Activated CD4-positive, alpha-beta T cell treated with anti-CD3 and anti-CD28 coated beads, Interleukin-2, amount 50 U/mL, for 24 hours (primary cell): ENCODE measurements at regions not wholly inside any gene's neighbourhood (a gene's known extent, or its start where the extent isn't known, plus 50 kb on each side); places are given as distances from the start of the nearest gene placed in this dataset.
"Not testable (repeated sequence)": the region's sequence is repeated elsewhere in the genome, so short reads cannot be mapped to it uniquely, and the experiment has no call there.

Source experiments
- DNase-seq, 2 donors: peaks; one replicate each; pipeline ENCODE4 v3.0.0-alpha.2; 2020; ENCODE audit warnings: low read depth in 1 of 2, low spot score in 1 of 2

DNA sequence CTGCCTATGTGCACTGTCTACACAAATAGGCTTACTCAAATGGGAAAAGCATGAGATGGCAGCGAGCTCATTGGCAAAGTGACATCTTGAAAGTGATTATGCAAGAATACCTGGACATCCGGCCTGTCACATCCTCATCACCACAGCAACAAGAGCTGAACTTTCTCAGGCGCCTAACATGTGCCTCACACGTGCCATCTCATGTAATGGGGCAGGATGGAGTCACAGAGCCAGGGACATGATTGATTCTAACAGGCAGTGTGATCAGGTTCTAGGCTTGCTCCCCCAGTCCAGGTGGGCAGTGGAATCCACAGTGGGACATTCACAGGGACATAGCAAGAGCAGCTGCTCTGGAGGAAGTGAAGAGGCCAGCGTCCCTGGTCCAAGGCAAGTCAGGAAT, 192.3 kb upstream of the SSTR4 start:
- DNase-seq = no peak

DNA sequence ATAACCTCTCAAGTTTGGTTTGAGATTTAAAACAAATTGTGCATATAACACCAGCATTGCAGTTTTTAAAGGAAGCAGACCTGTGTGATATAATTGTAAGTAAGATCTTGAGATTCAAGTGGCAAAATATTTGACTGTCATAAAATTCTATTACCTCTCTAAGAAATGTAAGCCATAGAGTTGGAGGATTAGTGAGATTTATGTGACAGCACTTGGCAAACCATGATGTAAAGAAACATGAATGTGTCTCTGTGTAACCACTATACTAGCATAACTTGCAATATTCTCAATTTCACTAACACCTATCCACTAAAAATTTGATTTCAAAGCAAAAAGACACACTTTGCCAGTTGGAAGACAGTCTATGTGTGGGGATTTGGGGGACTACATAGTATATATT, 190.2 kb upstream of the SSTR4 start:
- no peak for DNase-seq

DNA sequence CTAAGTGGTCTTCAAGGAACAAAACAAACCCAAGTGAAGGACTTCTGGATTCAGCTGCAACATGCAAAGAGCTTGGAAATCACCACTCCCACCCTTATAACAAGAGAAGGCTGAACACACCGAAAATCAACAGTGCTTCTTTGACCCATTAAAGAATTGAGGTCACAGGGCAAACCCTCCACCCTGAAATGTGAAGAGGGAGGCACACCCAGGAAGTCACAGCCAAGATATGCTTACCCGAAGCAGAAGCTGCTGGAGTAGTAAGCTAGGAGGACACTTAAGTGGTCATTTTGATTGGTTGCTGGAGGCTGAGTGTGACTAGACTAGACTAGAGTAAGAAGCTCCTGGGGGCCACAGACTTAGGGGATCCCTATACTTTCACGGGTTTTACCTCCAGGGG, 188.2 kb upstream of the SSTR4 start:
- DNase-seq = no peak

DNA sequence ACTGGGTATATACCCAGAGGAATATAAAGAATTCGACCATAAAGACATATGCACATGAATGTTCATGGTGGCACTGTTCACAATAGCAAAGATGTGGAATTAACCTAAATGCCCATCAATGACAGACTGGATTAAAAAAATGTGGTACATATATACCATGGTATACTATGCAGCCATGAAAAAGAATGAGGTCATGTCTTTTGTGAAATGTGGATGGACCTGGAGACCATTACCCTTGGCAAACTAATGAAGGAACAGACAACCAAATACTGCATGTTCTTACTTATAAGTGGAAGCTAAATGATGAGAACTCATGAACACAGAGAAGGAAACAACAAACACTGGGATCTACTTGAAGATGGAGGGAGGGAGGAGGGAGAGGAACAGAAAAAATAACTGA, 186.7 kb upstream of the SSTR4 start:
- DNase-seq = no peak

DNA sequence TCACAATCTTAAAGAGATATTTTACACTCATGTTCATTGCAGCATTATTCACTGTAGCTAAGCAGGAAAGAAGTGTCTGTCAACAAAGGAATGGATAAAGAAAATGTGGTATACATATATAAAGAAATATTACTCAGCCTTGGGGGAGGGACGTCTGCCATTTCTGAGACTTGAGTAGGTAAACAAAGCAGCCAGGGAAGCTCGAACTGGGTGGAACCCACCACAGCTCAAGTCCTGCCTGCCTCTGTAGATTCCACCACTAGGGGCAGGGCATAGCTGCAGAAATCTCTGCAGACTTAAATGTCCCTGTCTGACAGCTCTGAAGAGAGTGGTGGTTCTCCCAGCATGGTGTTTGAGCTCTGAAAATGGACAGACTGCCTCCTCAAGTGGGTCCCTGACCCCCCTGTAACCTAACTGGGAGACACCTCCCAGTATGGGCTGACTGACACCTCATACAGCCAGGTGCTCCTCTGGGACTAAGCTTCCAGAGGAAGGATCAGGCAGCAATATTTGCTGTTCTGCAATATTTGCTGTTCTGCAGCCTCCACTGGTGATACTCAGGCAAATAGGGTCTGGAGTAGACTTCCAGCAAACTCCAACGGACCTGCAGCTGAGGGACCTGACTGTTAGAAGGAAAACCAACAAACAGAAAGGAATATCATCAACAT, 183.3 kb upstream of the SSTR4 start:
- DNase-seq = not testable (repeated sequence)

DNA sequence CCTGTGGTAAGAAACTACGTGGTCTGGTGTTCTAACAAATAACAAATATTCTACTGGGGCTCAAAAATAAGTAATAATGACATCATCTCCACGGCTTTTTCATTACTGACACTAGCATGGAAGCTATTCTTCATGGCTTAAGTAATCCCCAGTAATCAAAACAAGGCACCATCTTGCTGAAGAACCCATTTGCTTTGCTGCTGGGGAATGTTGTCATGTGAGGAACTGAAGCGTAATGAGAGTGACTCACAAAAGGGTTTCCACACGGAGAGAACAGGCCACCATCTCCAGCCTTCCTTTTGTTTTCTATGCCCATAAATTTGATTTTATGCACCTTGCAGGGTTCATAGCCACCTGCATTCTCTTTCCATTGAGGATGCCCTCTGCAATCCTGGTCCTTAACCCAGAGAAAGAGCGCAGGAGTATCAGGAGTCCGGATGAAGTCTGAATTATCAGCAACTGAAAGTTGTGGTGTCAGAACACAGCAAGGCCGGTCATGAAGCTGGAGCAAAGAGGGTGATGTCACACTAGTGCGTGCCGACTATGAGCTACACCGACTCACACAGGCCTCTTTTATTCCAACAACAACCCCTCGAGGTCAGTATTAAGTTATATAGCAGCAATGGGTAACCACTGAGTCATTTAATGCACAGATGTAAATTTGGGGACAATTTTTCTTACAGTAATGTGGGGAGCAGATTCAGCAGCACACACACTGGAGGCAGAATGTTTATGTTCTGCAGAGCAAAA, 173.7 kb upstream of the SSTR4 start:
- no peak for DNase-seq

DNA sequence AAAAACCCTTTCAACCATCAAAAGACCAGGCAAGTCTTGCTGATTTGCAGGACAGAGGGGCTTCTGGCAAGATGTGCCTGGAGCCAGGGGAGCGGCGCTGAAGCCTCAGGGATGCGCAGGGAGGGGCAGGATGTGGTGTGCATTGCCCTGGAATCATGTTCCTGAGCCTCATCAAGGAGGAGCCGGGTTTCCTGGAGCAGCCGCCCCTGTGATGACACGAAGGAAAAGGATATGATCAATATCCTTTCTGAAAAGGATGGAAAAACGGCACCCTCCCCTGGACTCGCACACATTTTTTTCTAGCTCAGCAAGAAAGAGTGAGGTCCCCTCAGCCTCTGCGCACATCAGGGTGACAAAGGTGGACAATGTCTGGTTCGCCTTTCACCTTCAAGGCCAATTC, 173.1 kb upstream of the SSTR4 start:
- DNase-seq = no peak

DNA sequence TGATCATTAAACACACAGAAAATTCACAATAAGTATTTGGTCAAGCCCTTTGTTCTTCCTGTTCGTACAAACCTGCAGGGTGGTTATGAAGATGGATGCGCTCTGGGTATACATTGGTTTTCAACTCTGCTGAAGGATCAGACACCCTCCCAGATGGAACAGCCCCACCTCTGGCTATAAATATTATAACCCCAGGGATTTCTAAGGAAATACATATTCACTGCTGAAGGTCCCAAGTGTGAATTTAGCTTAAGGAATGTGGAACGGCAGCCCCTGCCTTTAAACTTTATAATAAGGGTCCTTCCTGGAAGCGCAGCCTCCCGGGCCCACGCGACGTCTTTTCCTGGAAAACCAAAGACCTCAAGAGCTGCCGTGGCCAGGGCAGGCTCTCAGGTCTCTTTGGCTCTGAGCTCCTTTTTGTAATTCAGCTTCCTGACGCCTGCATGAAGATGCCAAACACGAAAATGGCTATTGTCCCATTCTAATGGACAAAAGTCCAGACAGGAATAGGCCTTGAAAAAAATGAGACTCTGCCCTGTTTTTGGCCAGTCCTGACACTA, 172.4 kb upstream of the SSTR4 start:
- DNase-seq = no peak

DNA sequence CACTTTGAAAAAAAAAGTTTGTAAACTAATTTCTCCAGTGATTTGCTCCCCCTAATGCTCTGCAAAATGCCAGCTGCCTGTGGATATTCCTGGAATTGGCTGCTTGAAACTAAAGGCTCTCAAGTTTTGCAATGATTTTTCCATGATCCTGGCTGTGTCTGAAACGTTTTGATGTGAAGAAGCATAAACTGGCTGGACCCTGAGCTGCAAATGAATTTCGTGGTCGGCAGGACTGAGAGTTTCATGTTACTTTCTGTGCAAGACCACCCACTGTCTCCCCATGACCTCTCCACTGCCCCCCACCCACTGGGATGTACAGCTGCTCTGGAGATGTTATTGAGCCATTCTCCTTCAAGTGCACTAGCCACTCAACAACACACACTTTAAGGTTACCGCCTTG, 171.3 kb upstream of the SSTR4 start:
- DNase-seq = no peak

DNA sequence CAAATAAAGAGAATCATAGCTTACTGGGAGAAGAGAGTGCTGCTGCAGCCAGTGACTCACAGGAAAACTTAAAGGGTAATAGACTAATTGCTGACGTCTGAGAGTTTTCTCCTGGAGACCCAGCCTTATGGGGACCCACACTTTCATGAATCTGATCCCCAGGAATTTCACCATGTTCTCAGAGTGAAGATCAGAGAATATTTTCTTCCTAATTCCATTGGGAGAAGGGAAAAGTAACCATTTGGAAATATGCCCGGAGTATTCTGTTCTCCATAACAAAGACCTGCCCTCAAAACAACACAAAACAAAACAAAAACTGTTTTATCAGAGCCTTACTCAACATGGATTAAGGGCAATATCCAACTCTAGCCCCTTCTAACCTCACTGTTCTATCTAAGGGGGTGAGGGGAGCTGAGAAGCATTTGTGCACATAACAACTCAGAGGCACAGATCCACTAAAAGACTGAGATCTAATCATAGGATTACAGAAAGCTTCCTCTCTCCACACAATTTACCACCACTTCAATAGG, 168.2 kb upstream of the SSTR4 start:
- no peak for DNase-seq

DNA sequence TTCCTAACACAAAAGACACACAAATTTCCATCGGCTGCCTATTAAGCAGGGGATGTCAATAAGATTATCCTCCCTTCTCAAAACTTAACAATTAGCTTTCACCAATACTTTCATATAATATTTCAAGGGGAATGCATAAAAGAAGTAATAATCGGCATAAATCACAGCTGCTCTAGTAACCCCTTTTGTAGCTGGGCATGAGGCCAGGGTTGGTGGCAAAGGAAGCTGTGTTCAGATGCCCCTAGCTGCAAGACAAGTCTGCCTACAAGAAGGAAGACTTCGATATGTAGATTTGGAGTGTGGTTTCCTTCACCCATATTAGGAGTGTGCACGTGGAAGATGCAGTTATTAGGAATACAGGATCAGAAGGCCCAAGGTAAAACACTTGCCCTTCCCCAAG, 156.9 kb upstream of the SSTR4 start:
- no peak for DNase-seq

DNA sequence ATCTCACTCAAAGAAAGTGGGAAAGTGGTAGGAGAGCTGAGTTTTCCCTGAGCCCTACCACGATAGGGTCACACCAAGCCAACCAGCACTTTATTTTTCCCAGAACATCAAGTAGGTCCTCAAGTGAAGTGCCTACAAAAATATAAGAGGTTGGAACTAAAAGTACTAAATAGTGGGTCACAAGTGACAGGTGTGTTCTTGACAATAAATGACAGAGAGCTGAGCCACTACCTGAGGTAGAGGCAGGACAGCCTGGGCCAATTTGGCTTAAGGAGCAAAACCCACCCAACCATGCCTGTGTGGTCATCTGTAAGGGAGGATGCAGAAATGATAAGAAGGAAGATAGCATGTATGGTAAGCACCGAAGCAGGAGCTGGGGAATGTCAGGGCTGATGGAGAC, 154.8 kb upstream of the SSTR4 start:
- DNase-seq = no peak

DNA sequence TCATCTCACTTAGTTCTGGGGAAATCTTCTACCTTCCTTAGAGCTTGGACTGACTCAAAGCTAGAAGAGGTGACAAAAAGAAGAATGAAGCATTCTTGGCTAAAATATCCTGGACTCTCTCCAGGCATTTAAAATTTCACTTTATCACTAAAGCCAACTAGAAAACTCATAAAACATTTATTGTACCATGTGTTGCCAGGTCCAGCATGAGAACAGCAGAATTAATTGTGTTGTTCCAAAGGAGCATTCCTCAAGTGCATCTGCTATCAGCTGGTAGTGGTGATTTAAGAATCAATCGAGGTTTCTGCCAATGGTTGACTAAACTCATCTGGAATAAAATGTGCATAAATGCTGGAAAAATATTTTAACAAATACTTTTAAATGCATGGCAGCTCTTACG, 147.3 kb upstream of the SSTR4 start:
- no peak for DNase-seq

DNA sequence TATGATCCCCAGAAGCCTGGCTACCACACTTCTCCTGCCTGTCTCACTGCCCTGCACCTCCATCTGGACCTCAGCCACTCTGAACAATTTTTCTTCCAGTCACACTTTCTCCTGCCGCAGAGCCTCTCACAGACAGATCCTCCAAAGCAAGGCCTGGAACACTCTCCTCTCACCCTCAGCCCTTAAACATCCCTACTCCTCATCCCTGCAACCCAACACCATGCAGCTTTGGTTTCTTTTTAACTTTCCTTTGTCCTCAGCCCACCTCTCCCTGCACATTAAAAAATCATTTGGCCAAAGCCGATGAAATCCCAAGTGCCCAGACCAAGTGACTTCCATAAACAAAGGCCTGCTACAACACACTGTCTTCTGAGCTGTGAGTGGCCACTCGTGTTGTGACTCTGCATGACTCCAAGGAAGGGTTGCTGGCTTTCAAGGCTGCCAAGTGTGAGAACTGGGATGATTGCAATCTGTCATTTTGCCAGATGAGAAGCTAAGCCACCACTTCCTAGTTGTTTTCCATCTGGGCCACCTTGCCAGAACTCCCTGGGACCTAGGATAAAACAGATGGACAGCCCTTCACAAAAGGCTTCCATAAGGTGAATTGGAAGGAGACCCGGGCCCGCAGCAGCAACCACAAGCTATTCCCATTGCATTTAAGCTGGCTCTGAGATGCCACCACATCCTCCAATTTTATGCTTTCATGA, 144.4 kb upstream of the SSTR4 start:
- DNase-seq = no peak

DNA sequence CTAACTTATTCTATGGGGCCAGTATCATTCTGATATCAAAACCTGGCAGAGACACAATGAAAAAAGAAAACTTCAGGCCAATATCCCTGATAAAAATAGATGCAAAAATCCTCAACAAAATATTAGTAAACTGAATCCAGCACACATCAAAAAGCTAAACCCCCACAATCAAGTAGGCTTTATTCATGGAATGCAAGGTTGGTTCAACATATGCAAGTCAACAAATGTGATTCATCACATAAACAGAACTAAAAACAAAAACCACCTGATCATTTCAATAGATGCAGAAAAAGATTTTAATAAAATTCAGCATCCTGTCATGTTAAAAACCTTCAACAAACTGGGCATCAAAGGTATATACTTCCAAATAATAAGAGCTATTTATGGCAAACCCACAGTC, 133.9 kb upstream of the SSTR4 start:
- DNase-seq = no peak

DNA sequence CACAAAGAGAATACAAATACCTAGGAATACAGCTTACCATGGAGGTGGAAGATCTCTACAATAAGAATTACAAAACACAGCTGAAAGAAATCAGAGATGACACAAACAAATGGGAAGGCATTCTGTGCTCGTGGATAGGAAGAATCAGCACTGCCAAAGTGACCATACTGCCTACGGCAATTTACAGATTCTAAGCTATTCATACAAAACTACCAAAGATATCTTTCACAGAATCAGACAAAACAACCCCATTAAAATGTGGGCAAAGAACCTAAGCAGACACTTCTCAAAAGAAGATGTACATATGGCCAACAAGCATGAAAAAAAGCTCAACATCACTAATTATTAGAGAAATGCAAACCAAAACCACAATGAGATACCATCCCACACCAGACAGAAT, 133.2 kb upstream of the SSTR4 start:
- DNase-seq = no peak

DNA sequence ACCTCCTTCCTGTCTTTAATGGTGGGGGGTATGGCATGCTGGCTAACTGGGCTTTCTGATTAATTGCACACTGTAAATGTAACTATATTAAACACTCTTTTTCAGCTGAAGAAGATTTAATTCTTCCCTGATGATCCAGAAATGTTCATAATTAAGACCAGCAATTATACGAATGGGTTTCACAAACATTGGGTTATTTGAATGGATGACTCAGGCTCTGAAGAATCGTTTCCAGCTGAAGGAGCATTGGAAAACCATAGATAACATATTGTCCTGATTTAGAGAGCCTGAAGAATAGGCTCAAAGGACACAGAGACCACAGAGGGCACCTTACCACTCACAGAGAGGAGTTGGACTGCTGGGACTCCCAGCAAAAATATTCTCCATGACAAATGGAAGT, 130.7 kb upstream of the SSTR4 start:
- no peak for DNase-seq

DNA sequence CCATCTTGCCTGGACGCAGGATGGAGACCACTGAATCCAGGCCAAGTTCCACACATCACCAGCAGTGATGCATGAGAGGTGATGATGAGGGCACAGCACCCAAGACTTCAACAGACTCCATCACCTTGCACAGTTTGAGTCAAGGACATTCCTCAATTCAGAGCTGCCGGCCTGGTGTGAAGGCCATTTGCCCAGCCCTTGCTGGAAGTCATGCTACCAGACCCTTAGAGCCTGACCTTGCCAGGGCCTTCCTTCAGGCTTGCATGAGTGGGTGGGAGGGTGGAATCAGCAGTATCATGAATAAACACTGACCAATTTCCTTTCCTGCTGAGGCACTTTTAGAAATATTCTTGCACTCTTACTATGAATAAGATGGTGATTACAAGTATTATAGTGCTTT, 130.2 kb upstream of the SSTR4 start:
- no peak for DNase-seq

DNA sequence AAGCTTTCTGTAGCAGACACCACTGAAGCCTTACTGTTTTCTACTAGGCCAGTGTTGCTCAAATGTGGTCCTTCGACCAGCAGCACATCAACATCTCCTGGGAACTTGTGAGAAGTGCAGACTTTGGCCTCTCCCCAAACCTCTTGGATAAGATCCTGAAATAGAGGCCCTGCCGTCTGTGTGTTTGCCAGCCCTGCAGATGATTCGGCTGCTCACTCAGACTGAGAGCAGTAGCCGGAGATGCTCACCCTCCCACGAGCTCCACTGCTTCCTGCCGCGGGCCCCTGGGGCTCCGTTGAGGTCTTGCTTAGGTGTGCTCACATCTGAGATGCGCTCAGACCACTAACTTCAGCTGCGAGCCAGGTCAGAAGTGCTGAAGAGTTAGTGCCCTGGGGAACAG, 129.5 kb upstream of the SSTR4 start:
- no peak for DNase-seq

DNA sequence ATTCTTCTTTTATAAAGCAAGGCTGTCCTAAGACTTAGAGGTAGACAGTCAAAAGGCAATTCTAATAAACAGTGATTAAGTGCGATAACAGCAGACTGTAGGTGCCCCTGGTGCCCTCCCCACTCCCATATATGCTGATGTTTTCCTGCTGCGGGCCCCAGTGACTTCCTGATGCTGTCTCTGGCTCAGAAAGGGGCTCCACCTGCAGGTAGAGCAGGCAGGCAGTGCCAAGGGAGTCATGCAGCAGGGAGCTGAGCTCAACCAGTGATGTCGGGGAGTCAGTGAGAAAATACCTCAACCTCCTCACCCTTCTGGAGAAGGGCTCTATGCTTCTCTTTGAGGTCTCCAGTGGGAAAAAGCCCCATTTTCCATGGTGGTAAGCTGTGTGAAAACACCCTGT, 126.7 kb upstream of the SSTR4 start:
- DNase-seq = no peak

DNA sequence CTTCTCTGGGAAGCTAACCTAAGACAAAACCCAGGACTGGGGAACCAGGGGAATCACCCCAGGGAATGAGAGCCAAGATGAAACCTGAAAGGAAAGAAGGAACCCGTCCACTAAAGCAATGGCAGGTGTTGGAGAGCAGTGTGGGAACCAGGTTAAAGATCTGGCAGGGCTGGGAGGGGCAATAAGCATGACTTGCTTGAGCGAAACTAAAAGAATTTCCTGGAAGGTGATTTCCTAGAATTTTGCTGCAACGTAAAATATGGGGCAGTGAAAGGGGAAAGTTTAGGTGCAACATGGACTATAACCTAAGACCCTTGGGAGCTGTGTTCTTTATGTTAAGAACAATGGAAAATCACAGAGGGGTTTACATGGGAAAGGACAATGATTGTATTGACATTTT, 126.2 kb upstream of the SSTR4 start:
- no peak for DNase-seq

DNA sequence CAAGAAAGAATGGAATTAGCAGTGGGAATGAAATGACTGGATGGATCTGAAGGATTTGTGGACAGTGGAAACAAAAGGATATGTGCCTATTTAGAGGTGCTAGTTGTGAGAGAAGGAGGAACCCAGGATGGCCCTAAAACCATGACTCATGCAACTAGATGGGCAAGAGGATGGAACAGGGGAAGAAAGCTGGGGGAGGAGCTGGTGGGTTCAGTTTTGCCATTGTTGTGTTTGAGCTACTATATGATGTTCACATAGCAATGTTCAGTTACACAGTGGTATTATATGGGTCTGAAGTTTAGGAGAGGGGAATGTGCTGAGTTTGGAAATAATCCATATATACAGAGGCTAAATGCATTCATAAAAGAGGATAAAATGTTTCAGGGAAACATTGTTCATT, 125.7 kb upstream of the SSTR4 start:
- no peak for DNase-seq
